ENCODE measurements at regions not wholly inside any gene's neighbourhood (a gene's known extent, or its start where the extent isn't known, plus 50 kb on each side); places are given as distances from the start of the nearest gene placed in this dataset.

DNA sequence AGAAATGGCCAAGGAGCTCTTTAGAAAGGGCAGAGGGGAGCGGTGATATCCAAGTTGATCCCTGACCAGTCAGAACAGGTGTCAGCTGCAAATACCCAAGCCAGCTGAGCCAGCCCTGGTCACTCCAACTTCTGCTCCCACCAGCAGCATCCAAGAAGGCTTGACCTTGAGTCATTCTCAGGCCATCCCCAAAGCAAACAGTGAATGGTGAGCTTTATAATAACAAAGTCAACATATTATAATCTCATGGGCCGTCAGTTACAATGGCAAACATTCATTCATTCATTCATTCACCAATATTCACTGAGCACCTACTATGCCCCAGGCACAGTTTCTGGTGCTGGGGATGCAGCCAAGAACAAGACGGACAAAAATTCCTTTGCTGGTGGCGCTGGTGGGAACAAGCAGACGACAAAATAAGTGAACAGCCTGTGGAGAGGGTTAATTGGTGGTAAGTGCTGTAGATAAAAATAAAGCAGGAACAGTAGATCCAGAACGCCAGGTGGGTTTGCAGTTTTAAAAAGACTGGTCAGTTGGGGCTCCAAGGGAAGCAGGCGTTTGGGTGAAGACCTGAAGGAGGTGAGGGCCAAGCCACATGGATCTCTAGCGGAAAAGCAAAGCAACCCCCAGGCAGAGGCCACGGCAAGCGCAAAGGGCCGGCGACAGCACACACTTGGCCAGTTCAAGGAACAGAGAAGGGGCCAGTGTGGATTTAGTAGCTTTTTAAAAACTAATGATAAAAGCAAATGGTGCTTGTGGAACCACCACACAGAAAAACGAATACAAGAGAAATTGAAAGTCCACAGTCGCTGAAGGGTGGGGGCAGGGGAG is 131.8 kb upstream of the PTPN1 start:
- Mint-ChIP-seq H3K9me3 (no peaks in the 10 kb centered on the region), H3K4me3 (no peak overlapping the region), H3K4me1 (ENCODE audit: low read depth in 2 of 2) (peaks cover 62 to 64% of the 10 kb centered on the region in 2 donors), H3K27ac (peak overlapping the region; percentile 56 to 74), H3K27me3 (peaks cover 15 to 16% of the 10 kb centered on the region in 2 donors), H3K36me3 (no peaks in the 10 kb centered on the region)
- DNase-seq (ENCODE audit: low spot score): no peak
- ATAC-seq: no peak

DNA sequence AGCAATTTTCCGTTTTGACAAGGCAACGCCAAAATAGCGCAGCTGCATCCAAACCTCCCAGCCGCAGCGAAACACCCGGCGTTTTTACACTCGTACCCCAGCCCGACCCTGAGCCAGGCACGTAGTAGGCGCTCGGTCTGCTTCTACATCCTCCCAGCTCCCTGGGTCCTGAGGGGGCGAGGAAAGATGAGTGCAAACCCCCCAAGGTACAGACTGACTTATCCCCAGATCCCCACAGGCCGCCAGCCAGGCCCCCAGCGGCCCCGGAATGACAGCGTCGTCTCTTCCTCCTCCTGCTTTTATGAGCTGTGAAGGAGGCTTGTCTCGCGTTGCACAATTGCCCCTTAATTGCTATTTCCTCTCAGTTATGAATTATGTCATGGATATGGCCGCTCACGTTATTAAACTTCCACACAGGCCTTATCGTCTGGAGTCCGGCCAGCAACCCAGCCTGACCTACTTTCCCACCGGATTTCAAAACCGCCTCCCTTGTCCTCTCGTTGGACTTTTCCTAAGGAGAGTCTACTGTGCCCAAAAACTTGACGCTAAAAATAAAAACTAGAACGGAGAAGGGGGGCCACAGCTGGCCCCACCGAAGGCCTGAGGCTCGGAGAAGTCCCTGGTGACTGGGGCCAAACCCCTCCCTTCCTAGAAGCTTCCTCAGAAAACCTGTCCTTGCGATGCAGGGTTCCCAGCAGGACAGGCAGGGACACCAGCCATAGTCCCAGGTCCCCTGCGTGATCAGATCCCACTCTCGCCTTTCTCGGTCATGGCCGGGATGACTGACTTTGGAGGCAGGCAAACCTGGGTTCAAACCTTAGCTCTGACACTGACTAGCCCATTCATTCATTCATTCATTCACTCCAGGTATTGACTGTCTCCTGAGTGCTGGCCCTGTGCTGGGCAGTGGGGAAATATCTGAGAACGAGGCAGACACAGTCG is 130.9 kb upstream of the PTPN1 start:
- Mint-ChIP-seq H3K27ac (peak overlapping the region; percentile 51 to 86), H3K4me3 (no peak overlapping the region), H3K9me3 (no peaks in the 10 kb centered on the region), H3K36me3 (no peaks in the 10 kb centered on the region), H3K4me1 (ENCODE audit: low read depth in 2 of 2) (peaks cover 62 to 63% of the 10 kb centered on the region in 2 donors), H3K27me3 (peaks cover 5 to 8% of the 10 kb centered on the region in 2 donors)
- DNase-seq (ENCODE audit: low spot score) (no peak), ATAC-seq (no peak)

- H3K9me3 Mint-ChIP-seq: peaks cover 3% of the 10 kb centered on the region
- peak overlapping the region; percentile 51 to 86 for H3K27ac Mint-ChIP-seq
- H3K27me3 Mint-ChIP-seq: peaks cover 5 to 8% of the 10 kb centered on the region in 2 donors
- DNase-seq (ENCODE audit: low spot score) (no peak), ATAC-seq (no peak)
- no peak overlapping the region for H3K4me3 Mint-ChIP-seq
- peaks cover 63 to 68% of the 10 kb centered on the region in 2 donors for H3K4me1 Mint-ChIP-seq (ENCODE audit: low read depth in 2 of 2)
- H3K36me3 Mint-ChIP-seq: no peaks in the 10 kb centered on the region
Measured at GRCh38 chr20:50379991-50380696, 130.0 kb upstream of the PTPN1 start.

DNA sequence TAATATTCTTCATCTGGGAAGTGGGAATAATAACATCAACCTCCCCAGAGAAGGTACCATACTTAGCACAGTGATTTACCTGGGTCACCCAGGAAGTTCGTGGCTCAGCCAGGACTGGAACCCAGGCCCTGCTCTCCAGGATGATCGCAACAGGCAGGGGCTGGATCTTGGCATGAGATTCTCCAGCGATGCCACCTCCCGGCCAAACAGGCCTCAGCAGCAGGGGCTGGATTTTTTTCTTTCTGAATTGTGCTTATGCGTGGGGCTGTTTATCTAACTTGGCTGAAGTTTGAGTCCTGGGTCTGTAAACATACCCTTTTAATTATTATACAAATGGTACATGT is 129.5 kb upstream of the PTPN1 start:
- Mint-ChIP-seq H3K27ac (peak overlapping the region; percentile 51 to 86), H3K4me1 (ENCODE audit: low read depth in 2 of 2) (peaks cover 65 to 71% of the 10 kb centered on the region in 2 donors), H3K4me3 (peak overlapping the region; percentile 54), H3K36me3 (no peaks in the 10 kb centered on the region), H3K27me3 (peaks cover 5 to 8% of the 10 kb centered on the region in 2 donors), H3K9me3 (peaks cover 3% of the 10 kb centered on the region)
- ATAC-seq (no peak), DNase-seq (ENCODE audit: low spot score) (no peak)

GRCh38 chr20:50381075-50381732 is 129.0 kb upstream of the PTPN1 start:
- ATAC-seq: no peak
- H3K27ac Mint-ChIP-seq: peak overlapping the region; percentile 51 to 86

GRCh38 chr20:50381771-50382593 is 128.2 kb upstream of the PTPN1 start:
- Mint-ChIP-seq H3K27me3 (peaks cover 5 to 6% of the 10 kb centered on the region in 2 donors), H3K9me3 (peaks cover 3% of the 10 kb centered on the region), H3K27ac (peak overlapping the region; percentile 51 to 86), H3K4me1 (ENCODE audit: low read depth in 2 of 2) (peaks cover 68 to 78% of the 10 kb centered on the region in 2 donors), H3K4me3 (peak overlapping the region; percentile 54), H3K36me3 (no peaks in the 10 kb centered on the region)
- no peak for DNase-seq (ENCODE audit: low spot score)
- no peak for ATAC-seq

More at GRCh38 chr20:50381075-50381732, 129.0 kb upstream of the PTPN1 start:
- H3K9me3 Mint-ChIP-seq: peaks cover 3% of the 10 kb centered on the region
- H3K27me3 Mint-ChIP-seq: peaks cover 5 to 8% of the 10 kb centered on the region in 2 donors
- no peak for DNase-seq (ENCODE audit: low spot score)
- peak overlapping the region; percentile 54 for H3K4me3 Mint-ChIP-seq
- H3K36me3 Mint-ChIP-seq: no peaks in the 10 kb centered on the region
- peaks cover 66 to 74% of the 10 kb centered on the region in 2 donors for H3K4me1 Mint-ChIP-seq (ENCODE audit: low read depth in 2 of 2)

DNA sequence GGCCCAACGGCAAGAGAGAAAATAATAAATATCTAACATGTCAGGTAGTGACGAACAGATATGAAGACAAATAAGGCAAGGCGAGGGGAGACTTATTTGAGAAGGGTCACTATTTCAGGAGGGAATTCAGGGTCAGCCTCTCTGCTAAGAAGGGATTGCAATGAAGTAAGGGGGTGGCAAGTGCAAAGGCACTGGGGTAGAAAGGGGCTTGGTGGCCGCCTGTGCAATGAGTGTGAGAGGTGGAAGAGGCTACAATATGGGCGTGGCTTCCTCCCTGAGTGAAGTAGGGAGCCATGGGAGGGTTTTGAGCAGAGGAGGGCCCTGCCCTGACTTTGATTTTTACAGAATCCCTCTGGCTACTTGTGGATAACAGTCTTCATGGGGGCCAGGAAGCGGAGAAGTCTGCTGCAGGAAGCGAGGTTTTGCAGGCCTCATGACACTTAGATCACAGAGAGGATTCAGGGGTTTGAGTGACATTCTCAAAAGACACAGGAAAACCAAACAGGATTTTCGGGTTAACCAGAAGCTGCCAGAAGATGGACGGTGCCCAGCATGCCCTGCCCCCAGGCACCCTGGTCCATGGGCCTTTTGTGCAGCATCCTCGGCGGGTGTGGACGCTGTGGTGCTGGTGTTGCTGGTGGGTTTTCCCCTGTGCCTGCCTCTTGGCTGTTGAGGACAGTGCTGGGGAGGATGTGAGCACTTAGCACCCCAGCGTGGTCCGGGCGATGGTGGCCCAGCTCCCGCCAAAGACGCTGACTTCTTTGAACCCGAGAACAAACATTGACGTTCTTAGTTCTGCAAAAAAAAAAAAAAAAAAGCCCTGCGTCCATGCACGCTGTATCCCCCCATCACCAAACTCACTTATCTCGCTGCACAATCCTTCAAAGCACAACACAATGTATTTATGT is 124.2 kb upstream of the PTPN1 start:
- Mint-ChIP-seq H3K9me3 (peaks cover 3% of the 10 kb centered on the region), H3K36me3 (no peaks in the 10 kb centered on the region), H3K4me3 (peak overlapping the region; percentile 79), H3K4me1 (ENCODE audit: low read depth in 2 of 2) (peaks cover 72 to 83% of the 10 kb centered on the region in 2 donors), H3K27me3 (no peaks in the 10 kb centered on the region), H3K27ac (peak overlapping the region; percentile 51 to 86)
- DNase-seq (ENCODE audit: low spot score) (peak; percentile 99), ATAC-seq (peak; percentile 99)

GRCh38 chr20:50386641-50386960 is 123.6 kb upstream of the PTPN1 start:
- Mint-ChIP-seq H3K4me1 (ENCODE audit: low read depth in 2 of 2) (peaks cover 71 to 80% of the 10 kb centered on the region in 2 donors), H3K4me3 (peak overlapping the region; percentile 79), H3K27ac (peak overlapping the region; percentile 51 to 86), H3K27me3 (no peaks in the 10 kb centered on the region), H3K36me3 (no peaks in the 10 kb centered on the region), H3K9me3 (peaks cover 3% of the 10 kb centered on the region)
- peak in 1 of 2 donors; percentile 0 for ATAC-seq
- peak; percentile 20 for DNase-seq (ENCODE audit: low spot score)

DNA sequence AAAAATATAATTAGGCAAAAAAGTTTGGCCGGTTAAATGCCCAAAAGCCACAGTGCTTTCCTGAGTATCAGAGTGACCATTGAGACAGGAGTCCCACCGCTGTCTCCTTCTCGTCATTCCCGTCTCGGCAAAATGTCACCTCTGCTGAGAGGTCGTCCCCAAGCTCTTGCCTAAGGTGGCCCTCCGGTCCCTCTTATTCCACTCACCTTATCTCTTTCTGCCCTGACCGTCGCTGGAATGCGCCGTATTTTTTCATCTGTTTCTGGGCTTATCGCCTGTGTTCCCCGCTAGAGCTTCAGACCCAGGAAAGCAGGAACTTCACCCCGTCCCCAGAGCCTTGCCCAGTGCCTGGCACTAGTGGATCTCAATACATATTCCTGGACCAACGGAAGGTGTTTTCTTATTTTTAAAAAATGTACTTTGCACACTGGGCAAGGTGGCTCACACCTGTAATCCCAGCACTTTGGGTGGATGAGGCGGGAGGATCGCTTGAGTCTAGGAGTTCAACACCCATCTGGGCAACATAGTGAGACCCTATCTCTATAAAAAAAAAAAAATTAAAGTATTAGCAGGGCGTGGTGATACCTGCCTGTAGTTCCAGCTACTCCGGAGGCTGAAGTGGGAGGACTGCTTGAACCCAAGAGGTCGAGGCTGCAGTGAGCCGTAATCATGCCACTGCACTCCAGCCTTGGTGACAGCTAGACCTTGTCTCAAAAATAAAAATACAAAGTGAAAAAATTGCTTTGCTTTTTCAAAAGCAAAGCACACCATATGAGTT is 122.8 kb upstream of the PTPN1 start:
- no peaks in the 10 kb centered on the region for H3K36me3 Mint-ChIP-seq

DNA sequence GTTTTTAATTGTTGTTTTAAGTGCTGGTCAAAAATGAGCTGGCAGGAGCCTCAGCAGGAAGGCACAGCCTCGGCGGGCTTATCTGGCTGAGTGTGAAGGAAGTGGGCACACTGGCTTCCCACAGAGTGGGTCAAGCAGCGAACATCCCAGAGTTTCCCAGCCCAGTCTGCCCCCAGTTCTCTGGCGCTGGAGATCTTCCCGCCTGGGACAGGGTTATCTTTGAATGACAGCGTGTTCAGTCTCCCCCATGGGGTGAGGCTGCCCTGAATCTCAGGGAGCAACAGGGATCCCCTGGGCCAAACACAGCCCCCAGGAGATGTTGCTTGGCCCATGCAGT is 122.2 kb upstream of the PTPN1 start:
- H3K27ac Mint-ChIP-seq: peak overlapping the region; percentile 51 to 86
- H3K4me3 Mint-ChIP-seq: peak overlapping the region; percentile 79
- no peaks in the 10 kb centered on the region for H3K27me3 Mint-ChIP-seq
- peaks cover 74 to 79% of the 10 kb centered on the region in 2 donors for H3K4me1 Mint-ChIP-seq (ENCODE audit: low read depth in 2 of 2)
- peaks cover 3% of the 10 kb centered on the region for H3K9me3 Mint-ChIP-seq
- H3K36me3 Mint-ChIP-seq: no peaks in the 10 kb centered on the region
- DNase-seq (ENCODE audit: low spot score) (no peak), ATAC-seq (no peak)

More for the DNA sequence above, 122.8 kb upstream of the PTPN1 start:
- Mint-ChIP-seq H3K4me3 (peak overlapping the region; percentile 79), H3K4me1 (ENCODE audit: low read depth in 2 of 2) (peaks cover 74 to 80% of the 10 kb centered on the region in 2 donors), H3K9me3 (peaks cover 3% of the 10 kb centered on the region), H3K27ac (peak overlapping the region; percentile 51 to 86), H3K27me3 (no peaks in the 10 kb centered on the region)
- no peak for ATAC-seq
- no peak for DNase-seq (ENCODE audit: low spot score)

- no peaks in the 10 kb centered on the region for H3K27me3 Mint-ChIP-seq
- no peaks in the 10 kb centered on the region for H3K36me3 Mint-ChIP-seq
- peak overlapping the region; percentile 21 for H3K4me3 Mint-ChIP-seq
- peak overlapping the region; percentile 51 to 86 for H3K27ac Mint-ChIP-seq
- ATAC-seq (no peak), DNase-seq (ENCODE audit: low spot score) (no peak)
- H3K4me1 Mint-ChIP-seq (ENCODE audit: low read depth in 2 of 2): peaks cover 65 to 70% of the 10 kb centered on the region in 2 donors
- H3K9me3 Mint-ChIP-seq: peaks cover 3% of the 10 kb centered on the region
Measured at GRCh38 chr20:50388733-50389437, 121.3 kb upstream of the PTPN1 start.
